ENCODE measurements at regions not wholly inside any gene's neighbourhood (a gene's known extent, or its start where the extent isn't known, plus 50 kb on each side); places are given as distances from the start of the nearest gene placed in this dataset.

GRCh38 chr5:100004969-100005368, 530.2 kb upstream of the FAM174A start:
- no peak for DNase-seq

GRCh38 chr5:99998319-99998718, 536.9 kb upstream of the FAM174A start:
- DNase-seq: no peak

- DNase-seq: no peak
Measured at GRCh38 chr5:99995407-99995806, 539.8 kb upstream of the FAM174A start.

GRCh38 chr5:99973779-99974178, 561.4 kb upstream of the FAM174A start:
- no peak for DNase-seq

GRCh38 chr5:99955962-99956361, 579.2 kb upstream of the FAM174A start:
- DNase-seq: no peak

DNA sequence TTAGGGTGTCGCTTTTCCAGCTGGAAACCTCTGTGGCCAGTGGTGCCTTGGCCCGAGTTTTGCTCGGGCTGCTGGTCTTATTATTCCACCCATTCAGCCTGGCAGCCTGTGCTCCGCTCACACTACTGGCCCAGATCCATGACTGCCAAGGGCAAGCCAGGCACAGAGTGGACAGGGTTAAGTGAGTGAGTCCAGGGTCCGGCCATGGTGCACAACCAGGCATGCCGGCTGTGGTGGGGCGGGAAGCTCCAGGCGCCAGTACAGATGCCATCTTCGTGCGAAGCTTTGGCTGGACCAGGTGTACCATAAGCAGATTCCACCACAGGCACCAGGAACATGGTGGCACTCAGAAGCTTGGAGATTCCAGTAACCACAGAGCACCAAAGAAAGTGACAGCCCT, 580.2 kb upstream of the FAM174A start:
- DNase-seq: no peak

DNA sequence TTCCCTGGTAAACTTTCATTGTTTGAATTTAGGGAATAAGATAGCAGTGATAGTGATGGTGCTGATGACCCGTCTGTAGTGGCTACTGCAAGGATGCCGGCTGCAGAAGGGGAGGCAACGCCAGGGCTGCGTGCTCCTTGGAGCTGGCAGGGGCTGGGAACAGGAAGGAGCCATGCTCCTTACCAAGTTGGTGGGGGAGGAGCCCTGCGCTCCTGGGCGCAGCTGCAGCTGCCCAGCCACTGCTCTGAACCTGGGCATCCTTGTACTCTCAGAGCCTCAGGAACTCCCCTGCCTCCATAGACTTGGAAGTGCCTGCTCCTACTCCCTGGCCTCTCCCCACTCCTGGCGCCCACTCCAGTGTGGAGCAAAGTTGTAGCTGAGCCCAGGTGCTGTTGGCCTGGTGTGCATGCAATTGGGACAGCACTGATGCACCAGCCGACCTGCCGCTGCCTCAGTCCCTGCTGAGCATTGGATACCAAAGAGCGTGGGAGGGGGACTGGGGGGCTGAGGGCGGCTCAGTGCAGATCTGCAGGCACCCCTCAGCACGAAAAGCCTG, 585.1 kb upstream of the FAM174A start:
- DNase-seq: no peak

DNA sequence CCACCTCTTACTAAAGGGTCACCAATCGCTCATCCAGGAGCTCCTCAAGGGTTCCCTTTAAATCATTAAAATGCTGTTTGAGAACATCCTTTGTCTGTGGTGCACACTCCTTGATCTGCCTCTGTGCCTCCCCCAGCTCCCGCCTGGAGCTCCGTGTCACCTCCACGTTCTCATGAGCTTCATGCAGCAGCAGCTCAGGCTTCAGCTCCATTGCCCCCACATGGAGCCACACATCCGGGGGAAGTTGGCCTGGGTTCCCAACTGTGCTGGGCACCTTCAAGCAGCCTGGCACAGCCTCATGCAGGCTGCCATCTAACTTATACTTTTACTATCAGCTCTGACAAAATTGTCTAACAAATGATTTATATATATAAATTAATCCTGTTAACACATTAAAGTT, 585.8 kb upstream of the FAM174A start:
- no peak for DNase-seq

- DNase-seq: no peak
Measured at GRCh38 chr5:99948850-99949249, 586.3 kb upstream of the FAM174A start.

DNA sequence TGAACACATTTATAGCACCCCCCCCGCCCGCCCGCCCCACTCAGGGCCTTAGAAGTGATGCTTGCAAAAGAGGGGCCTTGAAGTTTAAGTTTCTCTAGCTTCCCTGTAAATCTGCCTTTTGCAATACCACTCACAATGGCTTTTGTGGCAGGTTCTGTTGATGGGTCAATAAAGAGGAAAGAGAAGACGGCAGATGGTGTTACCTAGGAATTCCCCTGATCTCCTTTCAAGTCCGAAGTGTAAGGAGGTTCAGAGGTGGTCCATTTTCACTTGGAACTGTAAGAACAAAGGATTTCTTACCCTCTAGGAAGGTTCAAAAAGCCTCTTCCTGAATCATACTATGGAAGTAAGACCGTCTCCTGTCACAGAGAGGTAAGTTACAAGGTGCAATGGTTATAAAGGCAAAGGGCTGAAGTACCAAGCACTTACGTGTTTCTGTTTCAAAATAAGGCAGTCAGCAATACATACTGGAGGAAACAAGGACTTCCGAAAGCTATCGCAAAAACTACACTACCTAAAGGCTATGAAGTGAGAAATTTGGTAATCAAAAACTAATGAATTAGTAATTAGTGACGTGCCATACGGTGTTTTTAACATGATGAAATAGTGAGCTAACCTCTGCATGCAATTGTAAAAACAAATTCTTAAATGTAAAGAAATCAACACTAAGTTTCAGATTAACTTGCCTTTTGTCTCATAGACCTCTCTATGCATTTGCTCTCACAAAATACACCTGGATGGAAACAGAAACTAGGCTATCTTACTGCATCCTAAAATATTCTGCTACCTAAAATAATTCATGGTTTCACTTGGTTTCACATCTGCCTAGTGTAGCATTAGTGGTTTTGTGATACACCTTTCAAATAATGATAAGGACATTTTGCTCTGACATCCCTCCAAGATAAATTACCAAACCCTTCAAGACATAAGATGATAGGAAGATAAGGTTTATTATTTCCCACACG, 589.4 kb upstream of the FAM174A start:
- no peak for DNase-seq

DNA sequence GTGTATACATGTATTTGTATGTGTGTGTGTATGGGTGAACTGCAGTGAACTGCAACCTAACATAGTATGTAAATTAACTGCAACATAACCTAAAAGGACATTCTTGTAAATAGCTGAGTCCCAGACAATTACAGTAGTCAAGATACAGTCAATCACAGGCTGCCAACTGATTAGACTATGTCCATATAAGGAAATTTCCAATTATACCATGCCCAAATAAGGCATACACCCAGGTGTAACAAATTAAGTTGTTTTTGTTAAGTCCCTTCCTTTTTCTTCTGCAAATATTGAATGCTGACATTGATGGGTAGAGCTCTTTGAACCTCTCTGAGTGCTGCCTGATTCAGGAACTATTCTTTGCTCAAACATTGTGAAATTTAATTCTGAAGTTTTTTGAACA, 594.6 kb upstream of the FAM174A start:
- no peak for DNase-seq

- DNase-seq: no peak
Measured at GRCh38 chr5:99936911-99937310, 598.3 kb upstream of the FAM174A start.

- DNase-seq: no peak
Measured at GRCh38 chr5:99929806-99930135, 605.4 kb upstream of the FAM174A start.

GRCh38 chr5:99929067-99929805, 605.9 kb upstream of the FAM174A start:
- DNase-seq: no peak

- no peak for DNase-seq
Measured at GRCh38 chr5:99928490-99928889, 606.7 kb upstream of the FAM174A start.

DNA sequence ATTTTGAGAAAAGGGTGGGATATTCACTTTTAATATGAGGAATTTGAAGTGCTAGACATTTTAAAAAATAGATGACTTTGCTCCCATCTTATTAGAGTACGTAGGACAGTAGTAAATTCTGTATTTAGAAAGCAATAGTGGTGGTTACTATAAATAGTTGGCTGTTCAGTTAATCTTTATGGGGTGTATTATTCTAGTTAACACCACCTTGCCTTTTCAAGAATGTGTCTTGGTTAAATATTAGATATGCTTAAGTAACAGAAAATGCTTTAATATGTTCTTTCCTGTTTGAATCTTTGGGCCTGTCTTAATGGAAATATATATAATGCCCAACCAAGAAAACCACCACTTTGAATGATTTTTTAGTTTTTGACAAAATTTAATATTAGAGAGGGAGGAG, 608.7 kb upstream of the FAM174A start:
- DNase-seq: no peak

GRCh38 chr5:99922386-99922785, 612.8 kb upstream of the FAM174A start:
- no peak for DNase-seq

DNA sequence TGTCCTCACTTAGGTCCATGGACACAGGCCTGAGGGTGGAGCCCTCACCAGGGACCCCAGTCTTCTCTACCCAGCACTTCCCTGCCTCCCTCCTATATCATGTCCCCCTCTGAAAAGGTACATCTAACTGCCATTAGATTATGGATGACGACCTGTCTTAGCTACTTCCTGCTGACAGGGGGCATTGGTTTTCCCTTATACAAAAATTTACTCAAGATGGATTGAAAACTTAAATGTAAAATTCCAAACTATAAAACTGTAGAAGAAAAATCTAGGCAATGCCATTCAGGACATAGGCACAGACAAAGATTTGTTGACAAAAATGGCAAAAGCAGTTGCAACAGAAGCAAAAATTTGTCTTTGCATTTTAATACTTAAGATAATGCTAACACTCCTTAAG, 623.2 kb upstream of the FAM174A start:
- DNase-seq: no peak

DNA sequence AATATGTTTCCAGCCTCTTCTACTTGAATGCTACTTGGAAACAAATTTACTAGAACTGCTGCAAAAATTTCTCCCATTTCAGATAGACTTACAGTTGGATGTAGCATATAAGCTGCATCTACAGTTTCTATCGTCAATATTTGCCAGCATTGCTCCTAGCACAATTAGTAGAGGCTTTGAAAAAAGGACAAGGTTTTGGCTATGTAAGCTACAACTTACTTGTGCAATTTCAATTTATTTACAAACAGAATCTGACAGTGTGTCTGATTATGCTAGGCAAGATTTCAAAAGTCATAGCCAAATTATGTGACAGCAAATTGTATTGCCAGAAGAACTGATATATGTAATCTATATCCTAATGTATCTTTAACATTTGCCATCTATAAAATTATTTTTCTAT, 628.4 kb upstream of the FAM174A start:
- no peak for DNase-seq

- no peak for DNase-seq
Measured at GRCh38 chr5:99901972-99902371, 633.2 kb upstream of the FAM174A start.

DNA sequence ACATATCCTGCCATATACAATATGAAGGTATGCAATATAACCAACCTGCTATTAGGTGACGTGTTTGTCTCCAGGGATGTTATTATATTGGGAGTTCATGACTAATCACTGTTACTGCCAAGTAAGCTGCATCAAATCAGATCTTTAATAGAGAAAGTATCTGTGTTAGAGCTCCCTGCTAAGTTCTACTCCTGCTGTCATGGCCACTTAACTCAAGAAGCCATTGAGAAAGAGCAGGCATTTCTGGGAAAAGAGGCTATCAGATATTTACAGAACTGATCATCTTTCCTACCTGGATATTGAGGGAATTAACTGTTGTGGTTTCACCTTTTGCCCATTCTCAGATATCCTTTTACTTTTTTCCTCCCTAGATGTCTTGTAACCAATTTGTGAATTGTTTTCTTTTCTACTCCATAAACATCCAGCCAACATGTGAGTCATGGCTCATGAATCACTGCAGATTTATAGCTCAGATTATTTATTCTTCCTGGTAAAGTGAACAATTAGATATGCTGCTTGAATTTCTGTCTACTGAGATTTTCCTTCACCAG, 634.8 kb upstream of the FAM174A start:
- no peak for DNase-seq

GRCh38 chr5:99879791-99880511, 655.2 kb upstream of the FAM174A start:
- no peak for DNase-seq

DNA sequence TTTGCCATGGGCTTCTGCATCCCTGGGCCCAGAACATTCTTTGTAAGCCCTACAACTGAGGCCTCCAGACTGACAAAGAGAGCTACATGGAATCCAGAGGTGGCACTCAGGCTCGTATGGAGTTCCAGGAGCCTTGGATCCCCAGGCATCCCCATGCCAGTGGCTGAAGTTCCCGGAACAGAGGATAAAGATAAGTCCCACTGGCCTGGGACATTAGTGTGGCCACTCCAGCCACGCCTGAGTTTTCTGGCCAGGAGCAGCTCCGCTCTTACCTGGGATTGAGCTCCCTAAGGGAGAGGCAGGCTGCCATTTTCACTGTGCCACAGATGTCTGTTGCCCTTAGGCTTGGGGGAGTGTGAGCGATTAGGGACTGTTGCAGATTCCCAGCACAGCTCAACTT, 656.3 kb upstream of the FAM174A start:
- no peak for DNase-seq

All from KG1 (cell line).